ENCODE measurements at regions not wholly inside any gene's neighbourhood (a gene's known extent, or its start where the extent isn't known, plus 50 kb on each side); places are given as distances from the start of the nearest gene placed in this dataset.

DNA sequence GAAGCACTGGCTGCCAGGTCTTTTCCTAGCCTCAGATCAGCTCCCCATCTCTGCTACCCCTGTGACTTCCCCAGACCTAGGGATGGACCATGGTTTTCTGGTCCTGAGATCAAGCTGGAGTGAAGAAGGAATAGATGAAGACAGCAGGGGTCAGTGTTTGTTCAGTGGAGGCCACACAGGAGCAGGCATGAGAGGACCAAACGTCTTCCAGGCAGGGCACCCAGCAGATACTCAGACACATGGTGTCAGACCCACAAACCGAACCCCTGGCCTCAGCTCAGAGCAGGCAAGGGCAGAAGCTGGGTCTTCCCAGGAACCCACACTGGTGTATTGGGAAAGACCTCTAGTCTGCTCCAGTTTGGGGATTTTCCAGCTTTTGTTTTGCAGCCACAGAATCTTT lies 189.7 kb downstream of the IRX5 start:
- CTCF ChIA-PET = no interaction called here
- no peak overlapping the region for H3K4me3 Mint-ChIP-seq
- no peak for ATAC-seq
- no peaks in the 10 kb centered on the region for H3K36me3 Mint-ChIP-seq (ENCODE audit: low read depth)
- H3K27me3 Mint-ChIP-seq = no peaks in the 10 kb centered on the region
- H3K4me1 Mint-ChIP-seq (ENCODE audit: low read depth) = no peaks in the 10 kb centered on the region
- intact Hi-C loops (cut with micrococcal nuclease) = no loop called here
- no peak overlapping the region for H3K27ac Mint-ChIP-seq
- H3K9me3 Mint-ChIP-seq = no peaks in the 10 kb centered on the region
- POLR2A ChIA-PET = no interaction called here
- no peak for DNase-seq
- TF ChIP-seq, protein P1, sequence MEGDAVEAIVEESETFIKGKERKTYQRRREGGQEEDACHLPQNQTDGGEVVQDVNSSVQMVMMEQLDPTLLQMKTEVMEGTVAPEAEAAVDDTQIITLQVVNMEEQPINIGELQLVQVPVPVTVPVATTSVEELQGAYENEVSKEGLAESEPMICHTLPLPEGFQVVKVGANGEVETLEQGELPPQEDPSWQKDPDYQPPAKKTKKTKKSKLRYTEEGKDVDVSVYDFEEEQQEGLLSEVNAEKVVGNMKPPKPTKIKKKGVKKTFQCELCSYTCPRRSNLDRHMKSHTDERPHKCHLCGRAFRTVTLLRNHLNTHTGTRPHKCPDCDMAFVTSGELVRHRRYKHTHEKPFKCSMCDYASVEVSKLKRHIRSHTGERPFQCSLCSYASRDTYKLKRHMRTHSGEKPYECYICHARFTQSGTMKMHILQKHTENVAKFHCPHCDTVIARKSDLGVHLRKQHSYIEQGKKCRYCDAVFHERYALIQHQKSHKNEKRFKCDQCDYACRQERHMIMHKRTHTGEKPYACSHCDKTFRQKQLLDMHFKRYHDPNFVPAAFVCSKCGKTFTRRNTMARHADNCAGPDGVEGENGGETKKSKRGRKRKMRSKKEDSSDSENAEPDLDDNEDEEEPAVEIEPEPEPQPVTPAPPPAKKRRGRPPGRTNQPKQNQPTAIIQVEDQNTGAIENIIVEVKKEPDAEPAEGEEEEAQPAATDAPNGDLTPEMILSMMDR (IDR thresholded peaks at IDR 0.05) = no peak

DNA sequence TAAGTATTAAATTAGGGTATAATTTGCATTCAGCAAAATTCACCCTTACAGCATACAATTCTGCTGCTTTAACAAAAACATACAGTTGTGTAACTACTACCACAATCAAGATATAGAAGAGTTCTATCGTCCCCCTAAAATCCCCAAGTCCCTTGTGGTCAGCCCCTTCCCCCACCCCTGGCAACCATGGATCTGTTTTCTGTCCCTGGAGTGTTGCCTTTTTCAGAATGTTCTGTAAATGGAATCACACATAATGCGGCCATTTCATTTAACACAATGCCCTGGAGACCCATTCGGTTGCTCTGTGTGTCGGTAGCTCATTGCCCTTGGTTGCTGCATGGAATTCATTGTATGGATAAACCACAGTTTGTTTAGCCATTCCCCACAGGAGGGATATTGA lies 190.2 kb downstream of the IRX5 start:
- ChIA-PET CTCF (no interaction called here), POLR2A (no interaction called here)
- TF ChIP-seq, protein P1 (IDR thresholded peaks at IDR 0.05) = no peak
- Mint-ChIP-seq H3K27me3 (no peaks in the 10 kb centered on the region), H3K4me1 (ENCODE audit: low read depth) (no peaks in the 10 kb centered on the region), H3K36me3 (ENCODE audit: low read depth) (no peaks in the 10 kb centered on the region), H3K4me3 (no peak overlapping the region), H3K9me3 (no peaks in the 10 kb centered on the region), H3K27ac (no peak overlapping the region)
- no peak for ATAC-seq
- no peak for DNase-seq
- intact Hi-C loops (cut with micrococcal nuclease) = no loop called here

DNA sequence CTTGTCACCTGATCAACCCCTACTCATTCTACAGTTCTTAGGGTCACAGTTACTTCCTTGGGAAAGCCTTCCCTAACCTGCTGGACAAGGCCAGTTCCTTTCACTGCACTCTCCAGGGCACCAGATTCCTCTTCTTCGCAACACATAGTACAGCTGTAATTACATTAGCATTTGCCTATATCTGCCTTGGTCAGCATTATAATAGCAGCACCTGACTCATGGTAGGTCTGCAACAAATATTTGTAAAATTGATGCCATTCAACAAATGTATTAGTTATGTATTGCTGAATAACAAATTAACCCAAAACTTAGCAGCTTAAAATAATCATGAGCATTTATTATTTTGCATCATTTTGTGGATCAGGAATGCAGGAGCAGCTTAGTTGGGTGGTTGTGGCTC lies 193.0 kb downstream of the IRX5 start:
- Mint-ChIP-seq H3K36me3 (ENCODE audit: low read depth) (no peaks in the 10 kb centered on the region), H3K27ac (no peak overlapping the region), H3K27me3 (no peaks in the 10 kb centered on the region), H3K4me1 (ENCODE audit: low read depth) (no peaks in the 10 kb centered on the region), H3K9me3 (no peaks in the 10 kb centered on the region), H3K4me3 (no peak overlapping the region)
- CTCF ChIA-PET = no interaction called here
- TF ChIP-seq, protein P1 (IDR thresholded peaks at IDR 0.05) = no peak
- DNase-seq (no peak), ATAC-seq (no peak)
- POLR2A ChIA-PET = no interaction called here
- intact Hi-C loops (cut with micrococcal nuclease) = no loop called here

DNA sequence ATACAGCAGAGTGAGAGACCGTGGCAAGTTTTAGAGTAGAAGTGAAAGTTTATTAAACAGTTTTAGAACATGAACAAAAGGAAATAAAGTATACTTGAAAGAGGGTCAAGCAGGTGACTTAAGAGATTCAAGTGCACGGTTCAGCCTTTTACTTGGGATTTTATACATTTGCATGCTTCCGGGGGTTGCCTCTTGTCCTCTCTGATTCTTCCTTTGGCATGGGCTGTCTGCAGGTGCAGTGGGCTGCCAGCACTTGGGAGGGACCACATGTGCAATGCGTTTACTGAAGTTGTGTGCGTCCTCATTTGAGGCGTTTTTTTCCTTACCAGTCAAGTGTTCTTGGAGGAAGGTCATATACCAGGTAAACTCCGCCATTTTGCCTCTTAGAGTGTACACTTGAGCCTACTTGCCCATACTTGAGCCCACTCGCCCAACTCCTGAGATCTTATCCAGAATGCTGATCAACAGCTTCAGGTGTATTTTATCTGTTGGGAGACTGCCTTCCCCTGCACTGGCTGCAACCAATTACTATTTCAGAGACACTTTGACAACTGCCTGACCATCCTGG lies 195.2 kb downstream of the IRX5 start:
- CTCF ChIA-PET = no interaction called here
- POLR2A ChIA-PET = no interaction called here

DNA sequence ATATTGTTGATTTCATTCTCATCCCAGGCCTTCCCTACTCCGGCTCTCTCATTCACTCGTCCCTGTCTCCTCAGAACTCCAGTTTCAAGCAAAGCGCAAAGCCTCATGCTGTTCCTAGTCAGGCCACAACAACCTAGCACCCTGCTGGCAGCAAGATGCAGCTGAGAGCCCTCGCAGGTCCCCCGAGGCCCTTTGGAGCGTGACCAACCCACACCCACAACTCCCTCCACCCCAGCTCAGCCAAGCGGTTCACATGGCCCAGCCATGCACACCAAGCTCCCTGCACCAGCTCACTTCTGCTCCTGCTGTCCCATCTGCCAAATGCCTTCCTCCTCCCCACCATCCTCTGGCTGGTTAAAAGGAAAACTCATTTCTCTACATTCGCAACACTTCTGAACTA lies 195.8 kb downstream of the IRX5 start:
- Mint-ChIP-seq H3K9me3 (no peaks in the 10 kb centered on the region), H3K36me3 (ENCODE audit: low read depth) (no peaks in the 10 kb centered on the region), H3K27me3 (peaks cover 1% of the 10 kb centered on the region), H3K27ac (no peak overlapping the region), H3K4me1 (ENCODE audit: low read depth) (no peaks in the 10 kb centered on the region), H3K4me3 (no peak overlapping the region)
- ATAC-seq (no peak), DNase-seq (no peak)
- ChIA-PET POLR2A (no interaction called here), CTCF (no interaction called here)
- intact Hi-C loops (cut with micrococcal nuclease) = no loop called here
- TF ChIP-seq, protein P1 (IDR thresholded peaks at IDR 0.05) = no peak

More for the DNA sequence above, 195.2 kb downstream of the IRX5 start:
- Mint-ChIP-seq H3K27me3 (peaks cover 1% of the 10 kb centered on the region), H3K36me3 (ENCODE audit: low read depth) (no peaks in the 10 kb centered on the region), H3K4me3 (no peak overlapping the region), H3K9me3 (no peaks in the 10 kb centered on the region), H3K27ac (no peak overlapping the region), H3K4me1 (ENCODE audit: low read depth) (no peaks in the 10 kb centered on the region)
- no peak for ATAC-seq
- intact Hi-C loops (cut with micrococcal nuclease) = no loop called here
- no peak for DNase-seq
- TF ChIP-seq, protein P1 (IDR thresholded peaks at IDR 0.05) = no peak

Measured in activated CD8-positive, alpha-beta T cell treated with anti-CD3 and anti-CD28 coated beads for 36 hours (primary cell).